IMR-90 (cell line): ENCODE measurements at regions not wholly inside any gene's neighbourhood (a gene's known extent, or its start where the extent isn't known, plus 50 kb on each side); places are given as distances from the start of the nearest gene placed in this dataset.

ENCODE experiments used
- ATAC-seq: fragments of 200-7000 bp; cut with Tn5 transposase; 2 replicates; pipeline ENCODE4 v1.9.1; 2020; ENCODE audit warnings: low read depth, mild to moderate bottlenecking, moderate library complexity
- BruUV-seq: library from RNA; stranded (reverse); fragments of 400-500 nt; replicated peaks from 2 replicates; lab custom pipeline; 2021; lab: Mats Ljungman, UMichigan
- CTCF ChIA-PET: fragments of 300-600 bp; formaldehyde crosslinking; extraction: SDS; loops from one replicate; lab custom pipeline; 2021; ENCODE audit warnings: antibody characterized with exemption; lab: Yijun Ruan, JAX
- POLR2A ChIA-PET: fragments of 300-600 bp; sonication (Branson Sonifier 250); formaldehyde crosslinking; loops from one replicate; lab custom pipeline; 2022; ENCODE audit warnings: antibody characterized with exemption; ENCODE audit not compliant: unreplicated experiment; lab: Charles Lee
- DNase-seq: peaks from one replicate; pipeline ENCODE4 v3.0.0; 2013
- H2AFZ ChIP-seq: replicated peaks from 2 replicates; pipeline ENCODE3; 2013; ENCODE audit warnings: low read length, mild to moderate bottlenecking; ENCODE audit not compliant: poor library complexity
- H2AK5ac ChIP-seq: 2 replicates; pipeline ENCODE4 v1.6.1; 2013; ENCODE audit warnings: low read depth, low read length, inconsistent platforms
- H2AK9ac ChIP-seq: replicated peaks from 2 replicates; pipeline ENCODE3; 2013; ENCODE audit warnings: mild to moderate bottlenecking, low read depth, low read length, moderate library complexity; ENCODE audit not compliant: poor library complexity
- H2BK120ac ChIP-seq: 2 replicates; pipeline ENCODE4 v1.6.1; 2013; ENCODE audit warnings: low read depth, low read length, inconsistent platforms
- H2BK15ac ChIP-seq: 3 replicates; pipeline ENCODE4 v1.6.1; 2013; ENCODE audit warnings: low read depth, low read length, inconsistent platforms
- H2BK20ac ChIP-seq: 2 replicates; pipeline ENCODE4 v1.6.1; 2013; ENCODE audit warnings: low read depth, mild to moderate bottlenecking, inconsistent platforms, low read length, moderate library complexity
- H2BK5ac ChIP-seq: 2 replicates; pipeline ENCODE4 v1.6.1; 2013; ENCODE audit warnings: mild to moderate bottlenecking, low read depth, low read length, inconsistent platforms; ENCODE audit not compliant: poor library complexity, severe bottlenecking
- H3K14ac ChIP-seq: replicated peaks from 2 replicates; pipeline ENCODE4 v1.6.1; 2013; ENCODE audit warnings: low read depth, low read length, inconsistent platforms
- H3K18ac ChIP-seq: 2 replicates; pipeline ENCODE4 v1.6.1; 2013; ENCODE audit warnings: low read depth, low read length, control low read depth
- H3K23ac ChIP-seq: 2 replicates; pipeline ENCODE4 v1.6.1; 2013; ENCODE audit warnings: low read depth, low read length, inconsistent platforms
- H3K27ac ChIP-seq: 2 replicates; pipeline ENCODE4 v1.5.1; 2013; ENCODE audit warnings: mild to moderate bottlenecking, control low read depth, low read length; ENCODE audit not compliant: insufficient read depth
- H3K27me3 ChIP-seq: 2 replicates; pipeline ENCODE4 v1.6.1; 2013; ENCODE audit warnings: low read length; ENCODE audit not compliant: control insufficient read depth, insufficient read depth
- H3K36me3 ChIP-seq: 2 replicates; pipeline ENCODE4 v1.6.1; 2013; ENCODE audit warnings: low read length, mixed read lengths; ENCODE audit not compliant: control insufficient read depth, insufficient read depth
- H3K4ac ChIP-seq: 2 replicates; pipeline ENCODE4 v1.6.1; 2013; ENCODE audit warnings: low read depth, low read length, inconsistent platforms
- H3K4me1 ChIP-seq: 2 replicates; pipeline ENCODE4 v1.6.1; 2013; ENCODE audit warnings: low read length, mixed read lengths; ENCODE audit not compliant: control insufficient read depth, insufficient read depth
- H3K4me2 ChIP-seq: 2 replicates; pipeline ENCODE4 v1.6.1; 2013; ENCODE audit warnings: low read depth, mild to moderate bottlenecking, control low read depth, low read length, moderate library complexity
- H3K4me3 ChIP-seq: 2 replicates; pipeline ENCODE4 v1.5.1; 2013; ENCODE audit warnings: low read depth, mild to moderate bottlenecking, control low read depth, low read length, moderate library complexity; ENCODE audit not compliant: insufficient read depth
- H3K56ac ChIP-seq: 2 replicates; pipeline ENCODE4 v1.6.1; 2013; ENCODE audit warnings: low read length, inconsistent platforms; ENCODE audit not compliant: insufficient read depth; ENCODE audit errors: extremely low read depth
- H3K79me1 ChIP-seq, 2 experiments: 2 replicates each; pipeline ENCODE4 v1.6.1; 2013; ENCODE audit warnings: low read length in 2 of 2, inconsistent platforms in 1 of 2, low read depth in 1 of 2
- H3K9ac ChIP-seq: 2 replicates; pipeline ENCODE4 v1.6.1; 2013; ENCODE audit warnings: low read depth, low read length, control low read depth
- H3K9me1 ChIP-seq: 2 replicates; pipeline ENCODE4 v1.6.1; 2013; ENCODE audit warnings: low read length, inconsistent platforms; ENCODE audit not compliant: insufficient read depth
- H3K9me3 ChIP-seq: 2 replicates; pipeline ENCODE4 v1.6.1; 2013; ENCODE audit warnings: low read length; ENCODE audit not compliant: control insufficient read depth, insufficient read depth
- H4K20me1 ChIP-seq: 2 replicates; pipeline ENCODE4 v1.6.1; 2013; ENCODE audit warnings: low read length, inconsistent platforms; ENCODE audit not compliant: insufficient read depth
- H4K5ac ChIP-seq: 2 replicates; pipeline ENCODE4 v1.6.1; 2013; ENCODE audit warnings: mild to moderate bottlenecking, low read depth, low read length, control low read depth
- H4K8ac ChIP-seq, 2 experiments: 2 replicates each; pipeline ENCODE4 v1.6.1; 2013; ENCODE audit warnings: low read depth in 2 of 2, low read length in 2 of 2, control low read depth in 1 of 2, inconsistent platforms in 1 of 2
- H4K91ac ChIP-seq: 2 replicates; pipeline ENCODE4 v1.6.1; 2013; ENCODE audit warnings: low read depth, low read length, inconsistent platforms; ENCODE audit not compliant: insufficient read depth
- BHLHE40 ChIP-seq: fragments of 150-350 bp; IDR thresholded peaks from 2 replicates; pipeline ENCODE4 v1.6.1; 2016; ENCODE audit warnings: mild to moderate bottlenecking, low read depth, low read length
- CEBPB ChIP-seq: IDR thresholded peaks from 2 replicates; pipeline ENCODE4 v1.6.1; 2012; ENCODE audit warnings: low read depth, low read length, improper control_type of control experiment
- FOS ChIP-seq: fragments of 150-350 bp; IDR thresholded peaks from 2 replicates; pipeline ENCODE4 v1.6.1; 2016; ENCODE audit warnings: low read depth, low read length
- MAFK ChIP-seq: IDR thresholded peaks from 2 replicates; pipeline ENCODE4 v1.6.1; 2012; ENCODE audit warnings: low read depth, low read length, improper control_type of control experiment
- MAZ ChIP-seq: IDR thresholded peaks from 2 replicates; pipeline ENCODE4 v1.6.1; 2012; ENCODE audit warnings: low read depth, mild to moderate bottlenecking, low read length, improper control_type of control experiment, moderate library complexity, borderline replicate concordance
- MXI1 ChIP-seq: IDR thresholded peaks from 2 replicates; pipeline ENCODE4 v1.6.1; 2012; ENCODE audit warnings: low read depth, mild to moderate bottlenecking, low read length, moderate library complexity, borderline replicate concordance
- NFE2L2 ChIP-seq: fragments of 150-350 bp; IDR thresholded peaks from 2 replicates; pipeline ENCODE4 v1.6.1; 2016; ENCODE audit warnings: low read depth, mild to moderate bottlenecking, low read length
- POLR2A ChIP-seq: IDR thresholded peaks from 2 replicates; pipeline ENCODE4 v1.6.1; 2012; ENCODE audit warnings: mild to moderate bottlenecking, low read depth, low read length
- RAD21 ChIP-seq: IDR thresholded peaks from 2 replicates; pipeline ENCODE4 v1.6.1; 2012; ENCODE audit warnings: low read length, improper control_type of control experiment
- RCOR1 ChIP-seq: IDR thresholded peaks from 2 replicates; pipeline ENCODE4 v1.6.1; 2012; ENCODE audit warnings: mild to moderate bottlenecking, low read length, improper control_type of control experiment; ENCODE audit not compliant: insufficient replicate concordance
- RFX5 ChIP-seq: IDR thresholded peaks from 2 replicates; pipeline ENCODE4 v1.8.0; 2012; ENCODE audit warnings: low read depth, mild to moderate bottlenecking, low read length, moderate library complexity
- SMC3 ChIP-seq: fragments of 150-350 bp; IDR thresholded peaks from 2 replicates; pipeline ENCODE4 v1.6.1; 2016; ENCODE audit warnings: low read depth, mild to moderate bottlenecking, antibody characterized with exemption, low read length, moderate library complexity
- WGBS, 2 experiments: methylation state at CpG; one replicate each; pipeline versions ENCODE4 v1.1.5 to v1.1.7; 2013; ENCODE audit warnings: missing lambda C conversion rate in 2 of 2; ENCODE audit not compliant: insufficient read length in 1 of 2; ENCODE audit errors: extremely low coverage in 2 of 2; 5-methylcytosine and 5-hydroxymethylcytosine counted together
- dilution Hi-C: fragments of 300-500 bp; cut with HindIII; formaldehyde crosslinking; loops from one replicate; pipeline ENCODE4 v1.14.3; 2018; ENCODE audit warnings: low sequenced_read_pairs; ENCODE audit not compliant: unreplicated experiment
- in situ Hi-C: fragments of 300-500 bp; cut with MboI; formaldehyde crosslinking; loops from 3 replicates; pipeline ENCODE4 v1.14.3; 2019; ENCODE audit warnings: low sequenced_read_pairs, inconsistent platforms, mixed read lengths
- intact Hi-C: fragments of 100-400 bp; cut with micrococcal nuclease; formaldehyde crosslinking; loops from 2 replicates; pipeline ENCODE4 v1.10.0; 2022
- TF ChIP-seq, protein P1 (sequence below): fragments of 150-350 bp; IDR thresholded peaks from 2 replicates; pipeline ENCODE4 v1.6.1; 2016; ENCODE audit warnings: low read depth, mild to moderate bottlenecking, low read length, moderate library complexity, borderline replicate concordance
- TF ChIP-seq, protein P2 (sequence below): fragments of 150-350 bp; IDR thresholded peaks from 2 replicates; pipeline ENCODE4 v1.6.1; 2017; ENCODE audit warnings: mild to moderate bottlenecking, antibody characterized with exemption, low read length, low read depth

GRCh38 chr2:193695367-193695766 lies 1500.6 kb upstream of the TMEFF2 start:
- H2BK5ac ChIP-seq, result no peak overlapping the region
- dilution Hi-C loops, result no loop called here
- H3K79me1 ChIP-seq, result no peaks in the 10 kb centered on the region
- in situ Hi-C loops, result no loop called here
- H3K23ac ChIP-seq, result no peak overlapping the region
- TF ChIP-seq SMC3, result no peak
- TF ChIP-seq RCOR1, result no peak
- no peak for TF ChIP-seq RFX5
- no peak for TF ChIP-seq MAZ
- no peak for TF ChIP-seq BHLHE40
- TF ChIP-seq NFE2L2, result no peak
- TF ChIP-seq POLR2A, result no peak
- TF ChIP-seq, protein P1, sequence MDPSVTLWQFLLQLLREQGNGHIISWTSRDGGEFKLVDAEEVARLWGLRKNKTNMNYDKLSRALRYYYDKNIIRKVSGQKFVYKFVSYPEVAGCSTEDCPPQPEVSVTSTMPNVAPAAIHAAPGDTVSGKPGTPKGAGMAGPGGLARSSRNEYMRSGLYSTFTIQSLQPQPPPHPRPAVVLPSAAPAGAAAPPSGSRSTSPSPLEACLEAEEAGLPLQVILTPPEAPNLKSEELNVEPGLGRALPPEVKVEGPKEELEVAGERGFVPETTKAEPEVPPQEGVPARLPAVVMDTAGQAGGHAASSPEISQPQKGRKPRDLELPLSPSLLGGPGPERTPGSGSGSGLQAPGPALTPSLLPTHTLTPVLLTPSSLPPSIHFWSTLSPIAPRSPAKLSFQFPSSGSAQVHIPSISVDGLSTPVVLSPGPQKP, result no peak
- TF ChIP-seq MXI1, result no peak
- no peak for TF ChIP-seq FOS
- no peak for TF ChIP-seq MAFK
- no peak for TF ChIP-seq RAD21
- no peak for TF ChIP-seq CEBPB
- TF ChIP-seq, protein P2, sequence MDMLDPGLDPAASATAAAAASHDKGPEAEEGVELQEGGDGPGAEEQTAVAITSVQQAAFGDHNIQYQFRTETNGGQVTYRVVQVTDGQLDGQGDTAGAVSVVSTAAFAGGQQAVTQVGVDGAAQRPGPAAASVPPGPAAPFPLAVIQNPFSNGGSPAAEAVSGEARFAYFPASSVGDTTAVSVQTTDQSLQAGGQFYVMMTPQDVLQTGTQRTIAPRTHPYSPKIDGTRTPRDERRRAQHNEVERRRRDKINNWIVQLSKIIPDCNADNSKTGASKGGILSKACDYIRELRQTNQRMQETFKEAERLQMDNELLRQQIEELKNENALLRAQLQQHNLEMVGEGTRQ, result no peak
- H2BK15ac ChIP-seq, result no peak overlapping the region
- no peak overlapping the region for H2AK5ac ChIP-seq
- no peaks in the 10 kb centered on the region for H4K20me1 ChIP-seq
- ChIA-PET POLR2A (no interaction called here), CTCF (no interaction called here)
- no peak overlapping the region for H3K4me3 ChIP-seq
- no peak overlapping the region for H2BK120ac ChIP-seq
- no peak overlapping the region for H3K56ac ChIP-seq
- no TSS peak for BruUV-seq
- no peak overlapping the region for H3K4ac ChIP-seq
- no peak overlapping the region for H4K91ac ChIP-seq
- no peak for DNase-seq
- no peaks in the 10 kb centered on the region for H3K27me3 ChIP-seq
- H3K27ac ChIP-seq, result no peak overlapping the region
- H4K5ac ChIP-seq, result no peak overlapping the region
- no peaks in the 10 kb centered on the region for H3K4me1 ChIP-seq
- no peak overlapping the region for H3K14ac ChIP-seq
- WGBS, 2 experiments, result no CpG with 5 or more reads among the region's 1 CpG
- H3K36me3 ChIP-seq, result no peaks in the 10 kb centered on the region
- no peak overlapping the region for H2AK9ac ChIP-seq
- ATAC-seq, result no peak
- H3K9ac ChIP-seq, result no peak overlapping the region
- intact Hi-C loops, result no loop called here
- H2BK20ac ChIP-seq, result no peak overlapping the region
- no peak overlapping the region for H3K4me2 ChIP-seq
- peaks cover 4% of the 10 kb centered on the region; the same call in 1 of the 2 replicates for H3K9me3 ChIP-seq
- no peak overlapping the region for H3K18ac ChIP-seq
- no peak overlapping the region for H4K8ac ChIP-seq
- no peaks in the 10 kb centered on the region for H3K9me1 ChIP-seq
- H2AFZ ChIP-seq, result no peak overlapping the region
